Ovary (tissue), 7 donors: ENCODE measurements at regions not wholly inside any gene's neighbourhood (a gene's known extent, or its start where the extent isn't known, plus 50 kb on each side); places are given as distances from the start of the nearest gene placed in this dataset.

Source experiments
- DNase-seq, 5 donors: peaks; one replicate each; pipeline ENCODE4 v3.0.0-alpha.2; 2019 to 2020
- H3K27ac ChIP-seq, 2 donors: fragments of 200-600 bp; one replicate each; pipeline versions ENCODE4 v1.5.1 to v1.8.0; 2019 to 2022
- H3K27me3 ChIP-seq: fragments of 200-600 bp; one replicate; pipeline ENCODE4 v1.8.0; 2022
- H3K36me3 ChIP-seq: fragments of 200-600 bp; sonication (generic); one replicate; pipeline ENCODE4 v1.5.1; 2019
- H3K4me1 ChIP-seq: one replicate; pipeline ENCODE4 v1.8.1; 2013; ENCODE audit warnings: mild to moderate bottlenecking, moderate library complexity; ENCODE audit not compliant: insufficient read depth
- H3K4me3 ChIP-seq: fragments of 200-600 bp; sonication (generic); one replicate; pipeline ENCODE4 v1.5.1; 2017
- H3K9me3 ChIP-seq, 2 donors: fragments of 200-600 bp in 1 of 2; sonication (generic) in 1 of 2; one replicate each; pipeline versions ENCODE4 v1.5.1 to v1.8.1; 2013 to 2019; ENCODE audit warnings: mild to moderate bottlenecking in 1 of 2, moderate library complexity in 1 of 2
- EP300 ChIP-seq: sonication (generic); formaldehyde crosslinking; IDR thresholded peaks from one replicate; pipeline ENCODE4 v1.6.1; 2017; ENCODE audit warnings: antibody characterized with exemption
- POLR2A ChIP-seq: fragments of 450-650 bp; IDR thresholded peaks from one replicate; pipeline ENCODE4 v1.6.1; 2017; ENCODE audit warnings: antibody characterized with exemption, mild to moderate bottlenecking, moderate library complexity
- WGBS, 3 donors: extraction: QIAGEN DNeasy Blood & Tissue Kit in 1 of 3; methylation state at CpG; one replicate each; pipeline versions ENCODE4 v1.1.5 to v1.1.7; 2013 to 2017; 5-methylcytosine and 5-hydroxymethylcytosine counted together
- intact Hi-C, 4 donors: fragments of 100-400 bp; cut with DNase I; formaldehyde crosslinking; loops; one replicate each; pipeline versions ENCODE4 v1.11.0 to v1.15.1; 2022 to 2023
- TF ChIP-seq, protein P1 (sequence below), 3 donors: fragments of 450-650 bp in 2 of 3; fragments of 200-600 bp in 1 of 3; IDR thresholded peaks; one replicate each; pipeline versions ENCODE4 v1.5.1 to v1.8.0; 2016 to 2022; ENCODE audit warnings: antibody characterized with exemption in 3 of 3, mild to moderate bottlenecking in 1 of 3
- donor health status: DM: no; HTN: no; CAD: no; lungs with moderate emphysema.
- donor health status: DM: no; HTN: no; CAD: no.
- donor health status: Bipolar disorder and iron deficiency.
- donor health status: DM: no; HTN: no; CAD: no.
- donor health status: DM: yes; HTN: yes; CAD: no.

DNA sequence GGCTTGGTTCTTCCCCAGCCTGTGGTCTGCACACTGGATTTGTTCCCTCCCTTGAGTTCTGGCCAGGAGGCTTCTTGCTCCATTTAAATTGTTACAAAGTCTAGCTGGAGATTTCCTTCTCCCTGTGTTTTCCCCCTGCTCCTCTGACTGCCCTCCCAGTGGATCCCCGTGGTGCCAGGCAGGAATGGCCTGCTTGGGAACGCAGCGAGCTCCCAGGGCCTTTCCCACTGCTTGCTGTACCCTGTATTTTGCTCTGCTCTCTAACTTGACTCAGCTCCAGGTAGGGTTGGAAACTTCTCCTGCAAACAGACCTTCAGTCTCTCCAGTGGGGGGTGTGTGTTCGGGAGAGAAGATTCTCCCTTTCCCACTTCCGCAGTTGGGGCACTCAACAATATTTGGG, 349.2 kb upstream of the FBXO33 start:
- no peaks in the 10 kb centered on the region for H3K36me3 ChIP-seq
- no peaks in the 10 kb centered on the region for H3K27me3 ChIP-seq
- no peak overlapping the region for H3K27ac ChIP-seq
- no peak for DNase-seq
- intact Hi-C loops: no loop called here
- H3K4me3 ChIP-seq: no peak overlapping the region
- TF ChIP-seq POLR2A: no peak
- no peak for TF ChIP-seq EP300
- TF ChIP-seq, protein P1, sequence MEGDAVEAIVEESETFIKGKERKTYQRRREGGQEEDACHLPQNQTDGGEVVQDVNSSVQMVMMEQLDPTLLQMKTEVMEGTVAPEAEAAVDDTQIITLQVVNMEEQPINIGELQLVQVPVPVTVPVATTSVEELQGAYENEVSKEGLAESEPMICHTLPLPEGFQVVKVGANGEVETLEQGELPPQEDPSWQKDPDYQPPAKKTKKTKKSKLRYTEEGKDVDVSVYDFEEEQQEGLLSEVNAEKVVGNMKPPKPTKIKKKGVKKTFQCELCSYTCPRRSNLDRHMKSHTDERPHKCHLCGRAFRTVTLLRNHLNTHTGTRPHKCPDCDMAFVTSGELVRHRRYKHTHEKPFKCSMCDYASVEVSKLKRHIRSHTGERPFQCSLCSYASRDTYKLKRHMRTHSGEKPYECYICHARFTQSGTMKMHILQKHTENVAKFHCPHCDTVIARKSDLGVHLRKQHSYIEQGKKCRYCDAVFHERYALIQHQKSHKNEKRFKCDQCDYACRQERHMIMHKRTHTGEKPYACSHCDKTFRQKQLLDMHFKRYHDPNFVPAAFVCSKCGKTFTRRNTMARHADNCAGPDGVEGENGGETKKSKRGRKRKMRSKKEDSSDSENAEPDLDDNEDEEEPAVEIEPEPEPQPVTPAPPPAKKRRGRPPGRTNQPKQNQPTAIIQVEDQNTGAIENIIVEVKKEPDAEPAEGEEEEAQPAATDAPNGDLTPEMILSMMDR (IDR thresholded peaks at IDR 0.05): no peak
- H3K4me1 ChIP-seq: no peaks in the 10 kb centered on the region
- H3K9me3 ChIP-seq: no peaks in the 10 kb centered on the region
- WGBS, 3 donors: 74 to 80% (median 77%) methylated on average over 5 of the region's 5 CpGs

DNA sequence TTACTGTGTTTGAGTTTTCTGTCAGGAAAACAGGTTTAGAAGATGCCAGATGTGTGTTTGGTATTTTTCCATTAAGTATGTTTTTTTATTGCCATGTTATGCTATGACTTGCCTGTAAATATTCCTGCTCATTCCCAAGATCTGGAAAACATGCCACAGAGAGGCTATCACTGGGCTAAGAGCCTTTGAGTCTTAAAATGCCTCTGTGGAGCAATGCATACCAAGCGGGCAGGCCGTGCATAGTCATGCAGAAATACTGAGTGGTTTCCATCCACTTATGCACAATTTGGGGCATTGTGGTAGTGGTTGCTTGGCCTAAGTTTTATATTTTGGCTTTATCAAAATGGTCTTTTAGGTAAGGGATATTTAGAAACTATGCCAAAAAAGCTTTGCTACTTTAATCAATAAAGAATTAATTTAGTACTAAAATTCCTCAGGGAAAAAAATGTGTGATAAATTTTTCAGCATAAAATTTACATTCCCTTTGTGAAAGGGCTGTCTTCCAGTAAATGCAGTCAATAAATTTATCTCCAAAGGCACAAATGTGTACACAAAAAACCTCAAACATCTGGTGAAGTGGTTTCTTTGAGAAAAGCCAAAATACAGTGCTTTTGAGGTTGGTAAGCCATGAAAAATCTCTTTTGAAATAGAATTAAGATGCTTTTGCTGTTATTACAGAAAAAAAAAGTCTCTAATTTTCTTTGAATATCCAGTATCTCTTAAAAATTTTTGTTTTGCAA, 341.3 kb upstream of the FBXO33 start:
- TF ChIP-seq POLR2A (no peak), EP300 (no peak)
- TF ChIP-seq, protein P1 (IDR thresholded peaks at IDR 0.05): no peak
- 11 to 35% (median 13%) methylated on average over 2 of the region's 2 CpGs for WGBS, 3 donors
- Histone ChIP-seq H3K36me3 (no peaks in the 10 kb centered on the region), H3K27ac (no peak overlapping the region), H3K4me1 (no peaks in the 10 kb centered on the region), H3K9me3 (no peaks in the 10 kb centered on the region), H3K4me3 (no peak overlapping the region), H3K27me3 (no peaks in the 10 kb centered on the region)
- intact Hi-C loops: no loop called here
- DNase-seq: no peak

DNA sequence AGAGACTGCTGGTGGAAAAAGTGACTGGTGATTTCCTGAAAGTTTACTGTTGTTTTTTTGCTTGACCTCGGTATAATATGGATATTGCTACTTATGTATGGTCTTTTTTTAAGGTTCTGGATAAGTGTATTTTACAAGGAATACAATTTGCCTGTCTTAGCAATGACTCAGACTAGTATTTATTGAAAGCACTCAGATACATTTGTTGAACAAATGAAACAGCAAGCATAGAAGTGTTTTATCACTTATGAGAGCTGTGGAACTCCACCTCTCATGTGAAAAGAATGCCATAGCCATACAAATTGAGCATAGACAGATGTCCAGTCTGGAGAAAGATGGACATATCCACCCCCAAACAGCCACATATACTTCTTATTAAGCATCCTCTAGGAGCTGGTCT, 340.4 kb upstream of the FBXO33 start:
- no peaks in the 10 kb centered on the region for H3K27me3 ChIP-seq
- H3K9me3 ChIP-seq: no peaks in the 10 kb centered on the region
- H3K27ac ChIP-seq: no peak overlapping the region
- H3K4me3 ChIP-seq: no peak overlapping the region
- DNase-seq: no peak
- intact Hi-C loops: no loop called here
- no peaks in the 10 kb centered on the region for H3K4me1 ChIP-seq
- TF ChIP-seq POLR2A: no peak
- TF ChIP-seq EP300: no peak
- TF ChIP-seq, protein P1 (IDR thresholded peaks at IDR 0.05): no peak
- WGBS, 3 donors: 17 to 39% (median 24%) methylated on average over 1 of the region's 1 CpG
- H3K36me3 ChIP-seq: no peaks in the 10 kb centered on the region

DNA sequence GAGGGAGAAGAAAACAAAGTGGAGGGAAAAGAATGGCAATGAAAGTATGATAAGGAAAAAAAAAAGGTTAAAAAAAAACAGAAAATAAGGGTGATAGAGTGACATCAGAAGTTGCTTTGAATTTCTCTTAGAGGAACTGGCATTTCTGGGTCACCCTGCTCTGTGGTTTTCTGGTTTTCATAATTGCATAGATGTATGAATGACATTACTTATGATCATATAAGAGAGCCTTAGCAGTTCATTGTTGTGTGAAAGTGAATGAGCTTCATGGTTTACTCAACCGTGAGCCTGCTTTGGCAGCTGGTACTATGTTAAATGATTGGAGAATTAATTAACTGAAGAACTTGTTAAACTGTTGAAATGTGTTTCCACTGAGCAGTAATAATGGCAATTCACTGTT, 336.4 kb upstream of the FBXO33 start:
- WGBS, 3 donors: 93 to 94% (median 93%) methylated on average over 1 of the region's 1 CpG
- H3K4me1 ChIP-seq: no peaks in the 10 kb centered on the region
- H3K27ac ChIP-seq: no peak overlapping the region
- H3K9me3 ChIP-seq: no peaks in the 10 kb centered on the region
- intact Hi-C loops: no loop called here
- H3K4me3 ChIP-seq: no peak overlapping the region
- no peaks in the 10 kb centered on the region for H3K36me3 ChIP-seq
- no peak for DNase-seq
- H3K27me3 ChIP-seq: no peaks in the 10 kb centered on the region
- TF ChIP-seq POLR2A (no peak), EP300 (no peak)
- TF ChIP-seq, protein P1 (IDR thresholded peaks at IDR 0.05): no peak
